ENCODE measurements at regions not wholly inside any gene's neighbourhood (a gene's known extent, or its start where the extent isn't known, plus 50 kb on each side); places are given as distances from the start of the nearest gene placed in this dataset.

GRCh38 chr7:3138206-3138605 is 94.5 kb upstream of the CARD11 start:
- TF ChIP-seq POLR2AphosphoS5 (IDR thresholded peaks at IDR 0.05; ENCODE audit: borderline replicate concordance, low read depth, low read length): no peak
- TF ChIP-seq EZH2 (IDR thresholded peaks at IDR 0.05): no peak
